GM12875 (cell line): ENCODE measurements at regions not wholly inside any gene's neighbourhood (a gene's known extent, or its start where the extent isn't known, plus 50 kb on each side); places are given as distances from the start of the nearest gene placed in this dataset.

Experiments
- H3K4me3 ChIP-seq: one replicate; pipeline ENCODE4 v1.5.1; 2011; ENCODE audit warnings: low read depth, low read length, control low read depth
- CTCF ChIP-seq: IDR thresholded peaks from 2 replicates; pipeline ENCODE4 v1.5.1; 2011; ENCODE audit warnings: low read depth, mild to moderate bottlenecking, control low read depth, inconsistent platforms, low read length, moderate library complexity, borderline replicate concordance; ENCODE audit not compliant: insufficient read depth

- no peak overlapping the region for H3K4me3 ChIP-seq
- no peak for TF ChIP-seq CTCF
These were observed 163.5 kb upstream of the GJE1 start for GRCh38 chr6:141969201-141969600.

DNA sequence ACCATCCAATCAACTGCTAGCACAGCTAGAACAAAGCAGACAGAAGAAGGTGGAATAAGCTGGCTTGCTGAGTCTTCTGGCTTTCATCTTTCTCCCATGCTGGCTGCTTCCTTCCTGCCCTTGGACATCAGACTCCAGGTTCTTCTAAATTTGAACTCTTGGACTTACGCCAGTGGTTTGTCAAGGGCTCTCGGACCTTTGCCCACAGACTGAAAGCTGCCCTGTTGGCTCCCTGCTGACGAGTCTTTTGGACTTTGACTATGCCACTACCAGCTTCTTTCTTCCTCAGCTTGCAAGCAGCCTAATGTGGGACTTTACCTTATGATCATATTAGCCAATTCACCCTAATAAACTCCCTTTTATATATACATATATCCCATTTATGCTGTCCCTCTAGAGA lies 164.1 kb upstream of the GJE1 start:
- TF ChIP-seq CTCF: no peak
- H3K4me3 ChIP-seq: no peak overlapping the region

DNA sequence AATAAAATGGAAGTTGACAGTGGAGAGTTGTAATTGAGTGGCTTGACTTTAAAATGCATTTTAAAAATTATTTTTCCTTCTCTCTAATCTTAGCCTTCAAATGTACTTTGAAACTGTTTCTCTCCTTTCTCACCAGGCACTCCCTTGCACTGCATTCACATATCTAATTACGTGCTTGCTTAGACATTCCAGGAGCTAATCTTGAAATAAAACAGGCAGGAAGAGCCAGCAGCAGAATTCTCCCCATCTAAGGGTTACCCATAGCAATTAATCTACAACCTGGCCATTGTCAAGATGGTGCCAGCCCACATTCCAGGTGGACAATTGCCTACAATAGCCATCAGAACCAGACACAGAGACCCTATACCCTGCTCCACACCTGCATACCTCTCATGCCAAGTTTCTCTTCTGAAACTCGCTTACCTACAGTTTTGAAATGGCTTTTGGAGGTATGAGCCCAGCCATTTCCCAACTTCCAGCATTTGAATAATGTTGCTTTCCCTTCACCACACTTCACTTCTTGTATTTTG lies 167.6 kb upstream of the GJE1 start:
- no peak for TF ChIP-seq CTCF
- no peak overlapping the region for H3K4me3 ChIP-seq

DNA sequence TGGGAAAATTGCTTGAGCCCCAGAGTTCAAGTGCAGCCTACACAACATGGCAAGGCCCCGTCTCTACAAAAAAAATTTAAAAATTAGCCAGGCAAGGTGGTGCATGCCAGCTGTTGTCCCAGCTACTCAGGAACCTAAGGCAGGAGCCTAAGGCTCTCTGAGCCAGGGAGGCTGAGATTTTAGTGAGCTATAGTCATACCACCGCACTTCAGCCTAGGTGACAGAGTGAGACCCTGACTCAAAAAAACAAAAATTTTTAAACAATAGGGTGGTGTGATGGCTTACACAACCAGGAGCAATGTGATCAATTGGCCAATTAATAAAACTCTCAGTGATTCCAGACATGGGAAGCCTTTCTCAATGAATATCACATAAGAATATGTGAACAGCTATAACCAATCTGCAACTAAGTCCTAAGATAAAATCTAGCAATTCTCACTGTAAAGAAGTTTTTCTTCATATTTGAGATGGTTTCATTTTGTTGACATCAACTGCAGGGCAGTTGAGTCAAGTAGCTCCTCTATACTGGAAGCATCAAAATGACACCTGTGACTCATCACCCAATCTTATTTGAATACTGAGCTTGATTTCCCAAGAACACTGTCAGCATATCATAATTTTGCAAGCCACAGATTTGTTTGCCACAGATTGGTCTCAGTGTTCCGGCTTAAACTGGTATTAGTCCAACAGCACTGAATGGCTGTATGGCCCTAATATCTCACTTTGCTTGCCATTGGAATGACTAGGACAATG lies 169.0 kb upstream of the GJE1 start:
- TF ChIP-seq CTCF: no peak
- H3K4me3 ChIP-seq: no peak overlapping the region

- TF ChIP-seq CTCF: no peak
- H3K4me3 ChIP-seq: no peak overlapping the region
These were observed 175.5 kb upstream of the GJE1 start for GRCh38 chr6:141957271-141957670.

GRCh38 chr6:141956868-141957267 lies 175.9 kb upstream of the GJE1 start:
- no peak overlapping the region for H3K4me3 ChIP-seq
- no peak for TF ChIP-seq CTCF
